GM12891 (cell line): ENCODE measurements at regions not wholly inside any gene's neighbourhood (a gene's known extent, or its start where the extent isn't known, plus 50 kb on each side); places are given as distances from the start of the nearest gene placed in this dataset.

Experiments used
- POLR2A ChIP-seq: IDR thresholded peaks from 2 replicates; pipeline ENCODE4 v1.6.1; 2011; ENCODE audit warnings: low read depth, low read length, control low read depth
- POLR2AphosphoS5 ChIP-seq: IDR thresholded peaks from 2 replicates; pipeline ENCODE4 v1.6.1; 2011; ENCODE audit warnings: low read depth, low read length, control low read depth

DNA sequence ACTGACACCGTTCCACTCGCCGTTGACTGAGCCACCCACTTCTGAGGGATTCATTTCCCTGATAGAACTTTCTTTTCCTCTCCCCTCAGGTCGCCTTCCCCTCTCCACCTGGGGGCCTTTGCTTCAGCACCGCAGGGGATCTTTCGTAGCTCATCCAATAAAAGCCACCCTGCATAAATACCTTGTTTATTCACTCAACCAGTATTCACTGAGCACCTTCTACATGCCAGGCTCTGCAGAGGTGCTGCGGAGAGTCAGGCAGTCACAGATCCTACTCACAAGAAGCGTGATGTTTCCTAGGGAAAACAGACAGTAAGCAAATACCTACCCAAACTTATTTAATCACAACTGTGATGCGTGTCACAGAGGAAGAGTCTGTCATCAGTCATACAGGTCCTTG, 127.7 kb downstream of the TEX36 start:
- TF ChIP-seq POLR2AphosphoS5 (no peak), POLR2A (no peak)
